ENCODE measurements at regions not wholly inside any gene's neighbourhood (a gene's known extent, or its start where the extent isn't known, plus 50 kb on each side); places are given as distances from the start of the nearest gene placed in this dataset.

DNA sequence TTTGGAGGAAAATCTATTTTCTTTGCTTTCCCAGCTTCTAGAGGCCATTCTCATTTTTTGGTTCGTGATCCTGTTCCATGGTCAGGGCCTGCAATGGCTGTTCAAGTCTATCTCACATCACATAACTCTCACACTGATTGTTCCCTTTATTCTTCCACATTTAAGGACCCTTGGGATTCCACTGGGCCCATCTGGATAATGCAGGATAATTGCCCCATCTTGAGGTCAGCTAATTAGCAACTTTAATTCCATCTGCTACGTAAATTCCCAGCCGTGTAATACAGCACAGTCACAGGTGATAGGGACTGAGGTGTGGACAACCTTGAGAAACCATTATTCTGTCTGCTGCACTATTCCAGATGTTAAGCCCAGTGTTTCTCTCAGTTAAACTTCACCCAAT lies 311.6 kb upstream of the CNTN4 start:
- no peak overlapping the region for H3K4me3 ChIP-seq
- H3K9me3 ChIP-seq = no peaks in the 10 kb centered on the region
- ATAC-seq (no peak), DNase-seq (no peak)
- TF ChIP-seq, protein P1, sequence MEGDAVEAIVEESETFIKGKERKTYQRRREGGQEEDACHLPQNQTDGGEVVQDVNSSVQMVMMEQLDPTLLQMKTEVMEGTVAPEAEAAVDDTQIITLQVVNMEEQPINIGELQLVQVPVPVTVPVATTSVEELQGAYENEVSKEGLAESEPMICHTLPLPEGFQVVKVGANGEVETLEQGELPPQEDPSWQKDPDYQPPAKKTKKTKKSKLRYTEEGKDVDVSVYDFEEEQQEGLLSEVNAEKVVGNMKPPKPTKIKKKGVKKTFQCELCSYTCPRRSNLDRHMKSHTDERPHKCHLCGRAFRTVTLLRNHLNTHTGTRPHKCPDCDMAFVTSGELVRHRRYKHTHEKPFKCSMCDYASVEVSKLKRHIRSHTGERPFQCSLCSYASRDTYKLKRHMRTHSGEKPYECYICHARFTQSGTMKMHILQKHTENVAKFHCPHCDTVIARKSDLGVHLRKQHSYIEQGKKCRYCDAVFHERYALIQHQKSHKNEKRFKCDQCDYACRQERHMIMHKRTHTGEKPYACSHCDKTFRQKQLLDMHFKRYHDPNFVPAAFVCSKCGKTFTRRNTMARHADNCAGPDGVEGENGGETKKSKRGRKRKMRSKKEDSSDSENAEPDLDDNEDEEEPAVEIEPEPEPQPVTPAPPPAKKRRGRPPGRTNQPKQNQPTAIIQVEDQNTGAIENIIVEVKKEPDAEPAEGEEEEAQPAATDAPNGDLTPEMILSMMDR (IDR thresholded peaks at IDR 0.05) = no peak
- no peaks in the 10 kb centered on the region for H3K4me1 ChIP-seq (ENCODE audit: low read depth)
- no peaks in the 10 kb centered on the region for H3K36me3 ChIP-seq (ENCODE audit: low read depth)
- intact Hi-C loops (cut with DNase I, micrococcal nuclease) = no loop called here

DNA sequence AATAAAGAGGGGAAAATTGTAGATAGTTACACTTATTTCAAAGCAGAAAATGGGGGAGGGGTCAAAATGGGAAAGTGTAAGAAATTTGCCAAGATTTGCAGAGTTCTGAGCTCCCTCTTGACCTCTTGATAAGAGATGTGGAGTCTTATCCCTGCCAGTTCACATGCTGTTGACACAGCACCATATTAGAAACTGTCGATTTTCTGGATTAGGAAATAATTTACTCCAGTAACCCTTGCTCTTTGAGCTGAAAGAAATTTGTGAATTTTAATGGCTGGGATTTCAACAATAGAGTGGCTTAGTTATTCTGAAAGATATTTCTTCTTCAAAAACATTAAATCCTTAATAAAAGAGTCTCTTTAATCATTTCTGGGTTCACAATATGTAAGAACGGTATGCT lies 306.2 kb upstream of the CNTN4 start:
- intact Hi-C loops (cut with DNase I, micrococcal nuclease) = no loop called here
- no peak for ATAC-seq
- DNase-seq = no peak
- Histone ChIP-seq H3K4me1 (ENCODE audit: low read depth) (no peaks in the 10 kb centered on the region), H3K4me3 (no peak overlapping the region), H3K9me3 (no peaks in the 10 kb centered on the region), H3K36me3 (ENCODE audit: low read depth) (no peaks in the 10 kb centered on the region)
- TF ChIP-seq, protein P1 (IDR thresholded peaks at IDR 0.05) = no peak

DNA sequence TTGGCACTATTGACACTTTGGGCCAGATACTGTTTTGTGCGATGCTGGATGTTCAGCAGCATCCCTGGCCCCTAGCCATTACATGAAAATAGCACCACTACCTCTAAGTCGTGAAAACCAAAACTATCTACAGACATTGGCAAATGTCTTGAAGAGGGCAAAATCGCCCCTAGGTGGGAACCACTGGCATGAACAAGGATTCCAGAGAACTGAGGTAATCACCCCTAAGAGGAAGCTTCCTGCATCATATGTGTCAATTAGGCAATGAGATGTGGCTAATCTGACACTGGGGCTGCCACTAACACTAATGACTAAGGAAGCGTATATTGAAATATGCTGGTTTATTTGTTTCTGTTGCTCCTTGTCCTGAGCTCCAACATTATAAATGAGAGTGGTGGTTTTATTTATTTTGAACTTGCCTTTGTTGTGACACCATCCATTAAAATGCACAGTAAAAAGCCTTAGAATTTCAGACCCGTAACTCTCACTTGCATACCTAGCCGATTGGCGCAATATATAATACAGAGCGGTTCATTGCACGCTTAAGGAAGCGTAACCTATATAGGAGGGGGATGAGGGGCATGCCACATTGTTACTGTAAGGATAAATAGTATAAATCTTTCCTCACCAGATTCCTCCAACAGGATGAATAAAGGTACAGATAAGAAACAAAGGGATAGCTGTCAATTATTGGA lies 299.8 kb upstream of the CNTN4 start:
- Histone ChIP-seq H3K4me1 (ENCODE audit: low read depth) (no peaks in the 10 kb centered on the region), H3K36me3 (ENCODE audit: low read depth) (no peaks in the 10 kb centered on the region), H3K4me3 (no peak overlapping the region), H3K9me3 (no peaks in the 10 kb centered on the region)
- TF ChIP-seq, protein P1 (IDR thresholded peaks at IDR 0.05) = no peak
- ATAC-seq (no peak), DNase-seq (no peak)
- intact Hi-C loops (cut with DNase I, micrococcal nuclease) = no loop called here

DNA sequence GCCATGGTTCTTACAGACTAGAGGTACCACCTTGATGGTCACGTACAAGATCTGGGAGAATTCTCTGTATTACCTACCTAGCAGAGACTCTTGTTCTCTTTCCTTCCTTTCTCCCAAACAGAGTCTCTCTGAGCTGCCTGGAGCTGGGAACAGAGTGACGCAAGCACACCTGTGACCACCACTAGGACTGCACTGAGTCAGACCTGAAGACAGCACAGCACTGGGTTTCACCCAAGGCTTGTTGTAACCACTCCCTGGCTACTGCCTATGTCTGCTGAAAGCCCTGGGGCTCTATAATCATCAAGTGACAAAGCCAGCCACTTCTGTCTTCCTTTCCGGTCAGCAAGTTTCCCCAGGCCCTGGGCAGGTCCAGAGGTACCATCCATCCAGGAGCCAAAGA lies 293.3 kb upstream of the CNTN4 start:
- Histone ChIP-seq H3K4me1 (ENCODE audit: low read depth) (no peaks in the 10 kb centered on the region), H3K36me3 (ENCODE audit: low read depth) (no peaks in the 10 kb centered on the region), H3K4me3 (no peak overlapping the region), H3K9me3 (no peaks in the 10 kb centered on the region)
- DNase-seq (no peak), ATAC-seq (no peak)
- intact Hi-C loops (cut with DNase I, micrococcal nuclease) = no loop called here
- TF ChIP-seq, protein P1 (IDR thresholded peaks at IDR 0.05) = no peak

DNA sequence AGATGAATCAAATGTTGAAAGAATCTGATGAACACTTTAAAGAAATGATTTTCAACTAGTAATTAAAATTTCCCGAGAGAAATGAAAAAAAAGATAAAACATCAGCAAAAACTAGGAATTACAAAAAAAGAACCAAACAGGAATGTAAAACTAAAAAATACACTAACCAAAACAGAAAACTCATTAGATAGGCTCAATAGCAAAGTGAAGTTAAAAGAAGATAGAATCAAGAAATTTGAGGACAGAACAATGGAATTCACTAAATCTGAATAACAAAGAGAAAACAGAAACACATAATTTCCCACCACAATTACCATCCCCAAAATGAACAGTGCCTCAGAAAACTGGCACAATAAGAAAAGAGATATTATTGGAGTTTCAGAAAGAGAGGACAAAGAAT lies 290.1 kb upstream of the CNTN4 start:
- no peaks in the 10 kb centered on the region for H3K36me3 ChIP-seq (ENCODE audit: low read depth)
- ATAC-seq (no peak), DNase-seq (no peak)
- H3K4me1 ChIP-seq (ENCODE audit: low read depth) = no peaks in the 10 kb centered on the region
- intact Hi-C loops (cut with DNase I, micrococcal nuclease) = no loop called here
- H3K9me3 ChIP-seq = no peaks in the 10 kb centered on the region
- no peak overlapping the region for H3K4me3 ChIP-seq
- TF ChIP-seq, protein P1 (IDR thresholded peaks at IDR 0.05) = no peak

DNA sequence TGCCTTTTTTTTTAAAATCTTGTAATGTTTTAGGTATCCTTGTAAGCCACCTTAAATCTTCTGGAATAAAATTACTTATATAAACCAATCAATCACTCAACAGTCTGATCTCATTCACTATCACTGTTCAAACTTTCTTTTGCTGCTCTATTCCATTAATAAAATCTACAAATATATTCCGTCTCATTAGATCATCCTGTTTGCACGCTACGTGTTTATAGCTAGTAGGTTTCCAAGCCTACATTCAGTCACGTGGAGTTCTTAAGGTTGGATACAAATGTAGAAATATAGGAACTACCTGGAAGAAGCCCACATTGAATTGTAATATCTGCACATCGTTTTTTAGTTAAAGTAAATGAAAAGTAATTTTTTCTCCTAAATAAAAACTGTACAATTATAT lies 274.8 kb upstream of the CNTN4 start:
- intact Hi-C loops (cut with DNase I, micrococcal nuclease) = no loop called here
- ATAC-seq (no peak), DNase-seq (no peak)
- TF ChIP-seq, protein P1 (IDR thresholded peaks at IDR 0.05) = no peak
- H3K9me3 ChIP-seq = no peaks in the 10 kb centered on the region
- H3K36me3 ChIP-seq (ENCODE audit: low read depth) = no peaks in the 10 kb centered on the region
- H3K4me1 ChIP-seq (ENCODE audit: low read depth) = no peaks in the 10 kb centered on the region
- H3K4me3 ChIP-seq = no peak overlapping the region

All from mucosa of descending colon (tissue), 3 donors.